RWPE2 (cell line): ENCODE measurements at regions not wholly inside any gene's neighbourhood (a gene's known extent, or its start where the extent isn't known, plus 50 kb on each side); places are given as distances from the start of the nearest gene placed in this dataset.

ENCODE experiments used
- ATAC-seq: fragments of 200-7000 bp; cut with Tn5 transposase; 3 replicates; pipeline ENCODE4 v1.9.1; 2021; ENCODE audit warnings: low read depth
- DNase-seq: peaks from one replicate; pipeline ENCODE4 v3.0.0-alpha.2; 2020; ENCODE audit warnings: low spot score
- H3K27ac ChIP-seq: fragments of 450-650 bp; 2 replicates; pipeline ENCODE4 v1.5.1; 2017; ENCODE audit warnings: mild to moderate bottlenecking; ENCODE audit not compliant: poor library complexity, severe bottlenecking
- H3K27me3 ChIP-seq: fragments of 250-450 bp; sonication (Bioruptor Pico); 2 replicates; pipeline ENCODE4 v1.5.1; 2021; ENCODE audit warnings: mild to moderate bottlenecking, moderate library complexity; ENCODE audit not compliant: insufficient read depth, poor library complexity, severe bottlenecking
- H3K36me3 ChIP-seq: fragments of 250-450 bp; sonication (Bioruptor Pico); 2 replicates; pipeline ENCODE4 v1.5.1; 2020; ENCODE audit warnings: low read depth, mild to moderate bottlenecking, moderate library complexity
- H3K4me1 ChIP-seq: fragments of 250-450 bp; sonication (Bioruptor Pico); 2 replicates; pipeline ENCODE4 v1.5.1; 2021; ENCODE audit warnings: mild to moderate bottlenecking, moderate library complexity; ENCODE audit not compliant: insufficient read depth, poor library complexity, severe bottlenecking
- H3K4me3 ChIP-seq: fragments of 250-450 bp; sonication (Bioruptor Pico); 2 replicates; pipeline ENCODE4 v1.5.1; 2021; ENCODE audit warnings: mild to moderate bottlenecking, moderate library complexity; ENCODE audit not compliant: severe bottlenecking
- H3K9me3 ChIP-seq: fragments of 250-450 bp; sonication (Bioruptor Pico); 2 replicates; pipeline ENCODE4 v1.5.1; 2021; ENCODE audit warnings: mild to moderate bottlenecking, moderate library complexity; ENCODE audit not compliant: severe bottlenecking
- TF ChIP-seq, protein P1 (sequence below): fragments of 450-650 bp; IDR thresholded peaks from one replicate; pipeline ENCODE4 v1.5.1; 2017; ENCODE audit warnings: mild to moderate bottlenecking, moderate library complexity; ENCODE audit not compliant: poor library complexity, severe bottlenecking

DNA sequence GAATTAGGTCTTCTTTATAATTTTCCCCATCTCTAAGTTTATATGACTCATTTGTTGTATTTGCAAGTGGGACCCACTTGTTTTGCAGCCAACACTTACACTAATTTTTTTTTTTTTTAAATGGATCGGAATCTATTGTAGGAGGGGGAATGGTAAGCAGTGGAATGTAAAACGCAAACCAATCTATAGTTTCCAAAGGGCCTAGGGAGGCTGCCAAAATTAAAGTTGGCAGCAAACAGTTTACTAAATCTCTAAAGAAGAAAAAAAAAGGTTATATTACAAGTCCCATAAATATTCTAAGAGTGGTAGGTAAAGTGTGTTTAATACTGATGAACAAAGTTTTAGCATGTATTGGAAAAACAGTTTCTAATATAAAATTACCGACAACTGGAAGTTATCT lies 416.8 kb upstream of the SALL1 start:
- no peak overlapping the region for H3K27ac ChIP-seq
- DNase-seq (no peak), ATAC-seq (no peak)
- no peaks in the 10 kb centered on the region for H3K27me3 ChIP-seq
- H3K9me3 ChIP-seq, result no peaks in the 10 kb centered on the region
- H3K4me3 ChIP-seq, result no peak overlapping the region
- TF ChIP-seq, protein P1, sequence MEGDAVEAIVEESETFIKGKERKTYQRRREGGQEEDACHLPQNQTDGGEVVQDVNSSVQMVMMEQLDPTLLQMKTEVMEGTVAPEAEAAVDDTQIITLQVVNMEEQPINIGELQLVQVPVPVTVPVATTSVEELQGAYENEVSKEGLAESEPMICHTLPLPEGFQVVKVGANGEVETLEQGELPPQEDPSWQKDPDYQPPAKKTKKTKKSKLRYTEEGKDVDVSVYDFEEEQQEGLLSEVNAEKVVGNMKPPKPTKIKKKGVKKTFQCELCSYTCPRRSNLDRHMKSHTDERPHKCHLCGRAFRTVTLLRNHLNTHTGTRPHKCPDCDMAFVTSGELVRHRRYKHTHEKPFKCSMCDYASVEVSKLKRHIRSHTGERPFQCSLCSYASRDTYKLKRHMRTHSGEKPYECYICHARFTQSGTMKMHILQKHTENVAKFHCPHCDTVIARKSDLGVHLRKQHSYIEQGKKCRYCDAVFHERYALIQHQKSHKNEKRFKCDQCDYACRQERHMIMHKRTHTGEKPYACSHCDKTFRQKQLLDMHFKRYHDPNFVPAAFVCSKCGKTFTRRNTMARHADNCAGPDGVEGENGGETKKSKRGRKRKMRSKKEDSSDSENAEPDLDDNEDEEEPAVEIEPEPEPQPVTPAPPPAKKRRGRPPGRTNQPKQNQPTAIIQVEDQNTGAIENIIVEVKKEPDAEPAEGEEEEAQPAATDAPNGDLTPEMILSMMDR, result no peak
- no peaks in the 10 kb centered on the region for H3K36me3 ChIP-seq
- H3K4me1 ChIP-seq, result peaks cover 15% of the 10 kb centered on the region

DNA sequence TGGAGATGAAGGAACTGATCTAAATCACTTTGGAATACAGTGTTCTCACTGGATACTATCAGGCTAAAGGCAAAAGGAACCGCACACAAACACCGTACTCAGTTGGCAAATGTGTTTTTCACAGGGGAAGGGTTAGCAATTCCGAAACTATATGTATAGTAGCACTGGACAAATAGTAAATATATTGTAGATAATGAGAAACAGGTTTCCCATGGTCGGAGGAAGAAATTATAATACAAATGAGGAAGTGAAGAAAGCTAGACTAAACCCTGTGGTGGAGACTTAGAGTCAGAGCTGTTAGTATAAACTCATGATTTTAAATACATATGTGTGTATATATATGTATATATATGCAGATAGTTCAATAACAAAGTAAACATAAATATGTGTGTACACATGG lies 414.1 kb upstream of the SALL1 start:
- H3K36me3 ChIP-seq, result no peaks in the 10 kb centered on the region
- DNase-seq (no peak), ATAC-seq (no peak)
- no peaks in the 10 kb centered on the region for H3K27me3 ChIP-seq
- TF ChIP-seq, protein P1, result no peak
- no peak overlapping the region for H3K27ac ChIP-seq
- no peaks in the 10 kb centered on the region for H3K9me3 ChIP-seq
- no peak overlapping the region for H3K4me3 ChIP-seq
- peaks cover 15% of the 10 kb centered on the region for H3K4me1 ChIP-seq

DNA sequence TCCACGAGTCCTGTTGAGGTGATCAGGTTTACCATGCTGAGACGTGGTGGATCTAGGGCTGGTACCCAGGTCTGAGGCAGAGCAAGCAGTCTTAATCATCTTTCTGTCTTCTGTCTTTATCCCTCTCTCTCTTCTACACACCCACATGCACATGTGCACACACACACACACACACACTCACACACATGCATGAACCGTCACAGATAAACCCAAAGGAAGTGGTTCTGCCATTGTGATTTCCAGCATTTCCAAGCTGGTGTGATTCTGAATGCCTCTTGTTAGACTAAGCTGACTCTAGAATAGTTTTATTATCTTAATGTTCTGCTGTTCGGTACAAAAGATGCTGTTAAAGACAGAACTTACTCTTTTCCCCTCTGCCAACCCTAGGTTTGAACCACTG lies 411.8 kb upstream of the SALL1 start:
- no peak overlapping the region for H3K4me3 ChIP-seq
- DNase-seq, result no peak
- no peak for ATAC-seq
- no peaks in the 10 kb centered on the region for H3K4me1 ChIP-seq
- no peaks in the 10 kb centered on the region for H3K9me3 ChIP-seq
- H3K36me3 ChIP-seq, result no peaks in the 10 kb centered on the region
- H3K27me3 ChIP-seq, result no peaks in the 10 kb centered on the region
- TF ChIP-seq, protein P1, result no peak
- no peak overlapping the region for H3K27ac ChIP-seq

DNA sequence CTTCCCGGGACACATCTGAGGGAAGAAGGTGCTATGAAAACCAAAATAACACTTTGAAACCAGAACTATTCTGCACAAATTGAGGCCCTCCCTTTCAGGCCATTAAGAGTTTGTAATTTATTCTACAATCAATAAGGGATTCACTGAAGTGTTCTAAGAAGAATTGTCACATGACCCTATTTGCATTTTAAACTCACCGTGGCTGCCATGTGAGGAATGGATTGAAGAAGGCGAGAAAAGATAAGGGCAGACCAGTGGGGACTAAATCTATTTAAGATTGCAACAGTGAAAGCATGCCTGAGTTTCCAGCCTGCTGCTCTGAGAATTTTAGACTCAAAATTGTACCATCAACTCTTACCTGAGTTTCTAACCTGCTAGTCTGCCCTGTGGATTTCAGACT lies 408.8 kb upstream of the SALL1 start:
- H3K36me3 ChIP-seq, result no peaks in the 10 kb centered on the region
- H3K27ac ChIP-seq, result no peak overlapping the region
- ATAC-seq (no peak), DNase-seq (no peak)
- no peaks in the 10 kb centered on the region for H3K27me3 ChIP-seq
- H3K9me3 ChIP-seq, result no peaks in the 10 kb centered on the region
- H3K4me3 ChIP-seq, result no peak overlapping the region
- TF ChIP-seq, protein P1, result no peak
- peaks cover 14% of the 10 kb centered on the region for H3K4me1 ChIP-seq

DNA sequence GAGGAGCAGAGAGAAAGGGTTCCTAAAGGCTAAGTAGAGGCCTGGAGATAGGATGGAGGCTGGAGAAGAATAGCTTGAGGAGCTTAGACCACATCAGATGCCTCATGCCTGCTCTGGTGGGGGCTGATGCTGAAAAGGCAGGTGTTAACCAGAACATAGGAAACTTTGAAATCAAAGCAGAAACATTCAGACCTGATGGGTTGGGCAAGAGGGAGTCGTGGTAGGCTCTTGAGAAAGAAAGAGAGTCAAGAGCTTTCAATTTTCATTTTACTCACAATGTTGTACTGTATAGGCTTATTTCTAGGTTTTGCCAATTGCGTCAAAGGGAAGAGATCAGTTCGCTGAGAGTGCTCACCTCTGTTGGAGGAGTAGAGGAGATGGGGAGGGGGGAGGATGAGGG lies 406.6 kb upstream of the SALL1 start:
- no peak for DNase-seq
- no peaks in the 10 kb centered on the region for H3K36me3 ChIP-seq
- H3K27me3 ChIP-seq, result no peaks in the 10 kb centered on the region
- no peak overlapping the region for H3K4me3 ChIP-seq
- peaks cover 26% of the 10 kb centered on the region for H3K4me1 ChIP-seq
- ATAC-seq, result no peak
- H3K9me3 ChIP-seq, result no peaks in the 10 kb centered on the region
- TF ChIP-seq, protein P1, result no peak
- H3K27ac ChIP-seq, result peak overlapping the region; percentile 44
